Stimulated activated CD4-positive, alpha-beta T cell treated with anti-CD3 and anti-CD28 coated beads, Interleukin-12 subunit alpha, Interleukin-12 subunit beta, amount 100 ng/mL, for 4 hours (primary cell): ENCODE measurements at regions not wholly inside any gene's neighbourhood (a gene's known extent, or its start where the extent isn't known, plus 50 kb on each side); places are given as distances from the start of the nearest gene placed in this dataset.
"Not testable (repeated sequence)": the region's sequence is repeated elsewhere in the genome, so short reads cannot be mapped to it uniquely, and the experiment has no call there.

Experiments
- DNase-seq: peaks from one replicate; pipeline ENCODE4 v3.0.0-alpha.2; 2020

DNA sequence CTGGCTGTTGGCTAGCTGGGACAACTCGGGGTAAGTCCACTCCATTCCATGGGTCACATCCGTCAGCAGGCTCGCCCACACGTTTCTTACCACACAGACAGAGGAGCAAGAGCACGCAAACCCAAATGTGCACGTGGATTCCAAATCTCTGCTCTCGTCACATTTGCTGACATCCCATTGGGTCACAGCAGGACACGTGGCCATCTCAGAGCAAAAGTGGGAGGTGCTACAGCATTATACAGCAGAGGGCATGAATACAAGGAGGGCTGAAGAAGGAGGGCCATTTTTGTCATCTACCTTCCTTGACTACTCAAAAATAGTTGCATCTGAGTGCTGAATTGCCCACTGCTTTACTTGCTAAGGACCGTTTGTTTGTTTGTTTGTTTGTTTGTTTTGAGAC is 84.7 kb downstream of the RBBP6 start:
- no peak for DNase-seq

DNA sequence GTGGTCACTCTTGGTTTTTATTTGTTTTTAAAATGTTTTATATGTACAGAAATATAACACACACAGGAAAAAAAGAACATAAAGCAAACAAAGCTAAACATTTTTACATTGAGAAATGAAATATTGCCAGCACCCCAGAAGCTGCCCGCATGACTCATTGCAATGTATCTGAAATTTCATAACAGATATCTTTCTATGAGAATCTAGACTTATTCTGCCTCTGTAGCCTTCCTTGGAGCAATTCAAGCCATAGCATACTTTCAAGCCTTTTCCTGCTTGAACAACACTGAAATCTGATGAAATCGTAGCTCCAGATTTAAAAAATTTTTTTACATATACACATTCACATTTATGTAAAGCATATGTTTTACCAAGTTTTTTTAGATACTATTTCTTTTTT is 86.9 kb downstream of the RBBP6 start:
- no peak for DNase-seq

DNA sequence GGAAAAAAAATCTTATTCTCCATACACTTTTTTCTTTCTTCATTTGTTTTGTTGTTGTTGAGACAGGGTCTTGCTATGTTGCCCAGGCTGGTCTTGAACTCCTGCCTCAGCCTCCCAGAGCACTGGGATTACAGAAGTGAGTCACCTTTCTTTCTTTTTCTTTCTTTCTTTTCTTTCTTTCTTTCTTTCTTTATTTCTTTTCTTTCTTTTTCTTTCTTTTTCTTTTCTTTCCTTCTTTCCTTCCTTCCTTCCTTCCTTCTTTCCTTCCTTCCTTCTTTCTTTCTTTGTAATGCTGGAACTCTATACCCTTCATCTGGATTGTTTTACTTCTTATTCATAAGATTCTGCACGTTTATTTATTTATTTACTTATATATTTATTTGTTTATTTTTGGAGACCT is 94.5 kb upstream of the TNRC6A start:
- no peak for DNase-seq

DNA sequence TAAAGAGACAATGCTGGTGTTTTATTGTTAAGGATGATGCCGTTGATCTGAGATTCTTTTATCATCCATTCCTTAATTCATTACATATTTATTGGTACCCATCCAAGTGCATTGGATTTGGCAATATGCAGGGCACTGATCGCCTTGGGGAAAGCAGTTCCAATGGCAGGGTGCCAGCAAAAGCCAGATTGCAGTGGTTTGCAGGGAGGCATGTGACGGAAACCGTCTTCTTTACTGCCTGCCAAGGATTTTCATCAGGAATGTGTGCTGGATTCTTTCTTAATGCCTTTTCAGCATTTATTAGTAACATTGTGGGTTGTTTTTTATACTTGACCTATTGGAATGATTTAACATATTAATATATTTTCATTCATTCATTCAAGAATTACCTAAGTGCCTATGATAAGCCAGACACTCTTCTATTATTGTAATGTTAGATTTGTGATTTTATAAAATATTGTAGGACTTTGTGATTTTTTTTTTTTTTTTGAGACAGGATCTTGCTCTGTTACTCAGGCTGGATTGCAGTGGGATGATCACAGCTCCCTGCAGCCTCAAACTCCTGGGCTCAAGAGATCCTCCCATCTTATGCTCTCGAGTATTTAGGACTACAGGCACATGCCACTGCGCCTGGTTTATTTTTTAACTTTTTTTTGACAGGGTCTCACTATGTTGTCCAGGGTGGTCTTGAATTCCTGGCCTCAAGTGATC is 93.4 kb upstream of the TNRC6A start:
- DNase-seq = no peak

- no peak for DNase-seq
These were observed 89.7 kb upstream of the TNRC6A start for GRCh38 chr16:24639769-24640168.

GRCh38 chr16:24643489-24643888 is 86.0 kb upstream of the TNRC6A start:
- DNase-seq = no peak

DNA sequence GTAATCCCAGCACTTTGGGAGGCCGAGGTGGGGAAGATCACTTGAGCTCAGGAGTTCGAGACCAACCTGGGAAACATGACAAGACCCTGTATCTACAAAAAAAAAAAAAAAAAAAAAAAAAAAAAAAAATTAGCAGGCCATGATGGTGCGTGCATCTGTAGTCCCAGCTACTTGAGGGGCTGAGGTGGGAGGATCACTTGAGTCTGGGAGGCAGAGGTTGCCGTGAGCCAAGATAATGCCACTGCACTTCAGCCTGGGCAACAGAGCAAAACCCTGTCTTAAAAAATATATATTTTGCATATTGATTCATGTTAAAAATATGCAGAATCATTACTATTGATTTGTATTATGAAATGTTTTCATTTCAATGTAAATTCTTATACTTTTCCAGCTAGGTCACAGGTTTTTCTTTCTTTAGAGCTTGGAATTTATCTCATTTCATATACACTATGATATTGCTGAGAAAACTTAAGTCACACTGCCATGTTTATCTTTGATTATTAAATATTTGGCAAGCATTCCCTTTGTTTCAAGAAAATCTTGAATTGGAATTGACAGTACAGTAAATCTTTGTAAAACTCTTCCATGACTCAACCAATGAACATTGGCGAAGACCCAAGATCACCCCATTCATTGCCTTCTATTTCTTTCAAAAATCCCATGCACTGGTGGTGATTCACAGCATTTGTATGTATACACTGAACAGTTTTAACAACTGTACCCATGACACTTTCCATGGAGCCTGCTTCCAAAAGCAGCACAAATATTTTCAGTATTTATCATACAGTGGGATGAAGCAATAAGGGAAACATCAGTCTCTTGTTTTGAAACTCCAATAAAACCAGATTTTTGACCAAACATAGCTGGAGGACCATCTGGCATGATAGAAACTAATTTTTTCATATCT is 83.5 kb upstream of the TNRC6A start:
- no peak for DNase-seq

DNA sequence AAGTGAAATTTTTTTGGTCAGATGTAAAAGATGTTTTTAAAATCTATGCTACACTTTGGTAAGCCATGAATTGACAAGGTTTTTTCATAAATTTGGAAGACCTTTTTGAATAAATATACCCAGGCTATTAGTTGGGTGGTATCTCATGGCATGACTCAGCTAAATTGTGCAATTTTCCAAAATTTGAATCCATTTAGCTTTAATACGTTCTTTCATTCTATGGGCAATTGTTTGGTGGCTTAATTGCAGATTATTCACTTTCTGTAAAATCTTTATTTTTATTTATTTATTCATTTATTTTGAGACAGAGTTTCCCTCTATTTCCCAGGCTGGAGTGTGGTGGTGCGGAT is 82.8 kb upstream of the TNRC6A start:
- no peak for DNase-seq

DNA sequence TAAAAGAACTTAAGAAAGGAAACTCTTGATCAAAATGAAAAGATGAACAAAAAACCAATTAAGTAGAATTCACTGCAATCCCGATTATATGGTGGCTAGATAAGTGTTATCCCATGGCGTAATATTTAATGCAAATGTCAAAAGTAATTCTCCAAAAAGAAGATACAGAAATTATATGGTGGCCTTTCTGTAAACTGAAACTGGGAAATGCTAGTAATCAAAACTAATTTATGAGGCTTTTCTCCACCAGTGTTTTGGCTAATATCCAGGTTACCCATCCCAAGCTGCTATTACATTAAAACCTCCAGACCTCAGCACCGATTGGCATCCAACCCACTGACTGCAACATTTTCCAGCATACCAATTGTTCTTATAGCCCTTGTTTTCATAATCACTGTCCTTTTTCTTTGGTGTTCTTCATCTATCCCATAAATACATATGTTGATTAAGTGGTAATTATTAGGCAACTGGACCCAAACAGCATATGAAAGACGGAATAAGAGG is 77.2 kb upstream of the TNRC6A start:
- DNase-seq = no peak

DNA sequence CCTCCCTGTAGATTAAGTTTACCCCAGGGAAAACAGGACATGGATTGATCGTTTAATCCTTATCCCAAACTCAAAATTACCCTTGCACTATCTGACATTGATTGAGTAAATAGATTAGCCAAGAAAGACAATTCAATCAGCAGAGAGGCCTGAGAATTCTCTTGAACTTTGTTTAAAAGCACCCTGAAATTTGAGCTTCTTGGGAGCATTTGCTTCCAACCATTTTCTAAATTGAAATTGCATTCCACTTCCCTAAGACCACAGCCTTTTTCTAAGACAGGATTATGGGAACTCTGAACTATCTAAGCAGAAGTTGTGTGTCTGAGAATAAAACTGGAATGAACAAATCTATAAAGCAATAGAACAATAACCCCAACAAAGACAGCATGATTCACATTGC is 76.6 kb upstream of the TNRC6A start:
- no peak for DNase-seq

DNA sequence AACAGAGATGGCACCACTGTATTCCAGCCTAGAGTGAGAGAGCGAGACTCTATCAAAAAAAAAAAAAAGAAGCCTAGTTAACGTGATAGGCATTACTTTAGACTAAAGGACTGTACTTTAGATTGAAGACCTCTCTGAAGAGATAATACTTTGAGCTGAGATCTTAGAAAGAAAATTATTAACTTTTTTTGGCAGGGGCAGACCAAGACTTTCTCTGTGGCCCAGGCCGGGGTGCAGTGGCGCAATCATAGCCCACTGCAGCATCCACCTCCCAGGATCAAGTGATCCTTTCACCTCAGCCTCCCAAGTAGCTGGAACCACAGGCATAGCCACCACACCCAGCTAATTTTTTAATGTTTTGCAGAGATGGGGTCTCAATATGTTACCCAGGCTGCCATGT is 75.7 kb upstream of the TNRC6A start:
- DNase-seq = no peak

DNA sequence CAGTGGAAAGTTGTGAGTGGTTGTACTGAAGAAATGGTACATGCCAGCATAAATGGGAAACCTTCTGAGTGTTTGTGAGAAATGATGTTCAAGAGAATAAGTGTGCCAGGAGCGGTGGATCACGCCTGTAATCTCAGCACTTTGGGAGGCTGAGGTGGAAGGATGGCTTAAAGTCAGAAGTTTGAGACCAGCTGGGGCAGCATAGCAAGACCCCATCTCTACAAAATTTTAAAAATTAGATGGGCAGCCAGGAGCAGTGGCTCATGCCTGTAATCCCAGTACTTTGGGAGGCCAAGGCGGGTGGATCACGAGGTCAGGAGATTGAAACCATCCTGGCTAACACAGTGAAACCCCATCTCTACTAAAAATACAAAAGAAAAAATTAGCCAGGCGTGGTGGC is 63.5 kb upstream of the TNRC6A start:
- not testable (repeated sequence) for DNase-seq

DNA sequence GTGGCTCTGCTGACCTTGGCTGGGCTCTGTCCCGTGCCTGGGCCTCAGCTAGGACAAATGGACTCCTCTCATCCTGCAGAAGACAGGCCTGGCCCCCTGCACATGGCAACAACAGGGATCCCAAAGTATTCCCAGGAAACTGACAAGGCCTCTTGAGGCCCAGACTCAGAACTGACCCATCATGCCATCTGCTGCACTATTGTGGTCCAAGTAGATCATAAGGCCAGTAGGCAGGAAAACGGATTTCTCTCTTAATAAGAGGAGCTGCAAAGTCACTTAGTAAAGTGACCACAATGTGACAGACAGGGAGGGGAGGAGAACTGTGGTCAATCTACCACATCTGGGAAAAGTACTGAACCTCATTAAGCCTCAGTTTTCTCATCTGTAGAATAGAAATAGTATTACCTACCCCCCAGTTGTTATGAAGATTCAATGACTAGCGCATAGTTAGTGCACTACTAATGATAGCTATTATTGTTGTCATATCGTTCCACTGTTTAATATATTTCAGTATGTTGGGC is 62.1 kb upstream of the TNRC6A start:
- DNase-seq = no peak

DNA sequence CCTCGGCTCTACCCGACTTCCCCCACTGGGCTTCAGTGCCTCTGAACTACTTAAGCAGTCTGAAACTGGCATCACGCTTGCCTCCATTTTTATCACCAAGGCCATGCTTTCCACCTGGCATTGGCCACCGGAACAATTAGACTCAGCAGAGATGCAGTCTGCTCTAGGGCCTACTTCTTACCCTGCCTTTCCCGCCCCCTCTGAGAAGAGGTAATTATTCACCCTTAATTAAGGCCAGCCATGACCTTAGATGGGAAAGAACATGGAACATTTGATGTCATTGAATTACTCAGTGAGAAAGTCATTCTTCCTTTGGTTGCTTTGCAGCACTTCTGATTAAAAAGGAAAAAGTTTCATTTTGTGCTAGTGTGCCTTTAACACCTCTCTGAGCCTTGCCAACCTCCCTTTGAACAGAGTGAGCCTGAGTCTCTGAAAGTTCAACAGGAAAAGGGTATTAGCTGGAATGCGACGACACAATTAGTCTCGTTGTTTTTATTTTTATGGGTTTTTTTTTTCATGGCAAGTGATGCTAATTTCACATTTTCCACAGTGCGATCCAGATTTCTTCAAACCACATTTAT is 60.9 kb upstream of the TNRC6A start:
- DNase-seq = peak; percentile 34

- no peak for DNase-seq
These were observed 58.6 kb upstream of the TNRC6A start for GRCh38 chr16:24670623-24671454.

DNA sequence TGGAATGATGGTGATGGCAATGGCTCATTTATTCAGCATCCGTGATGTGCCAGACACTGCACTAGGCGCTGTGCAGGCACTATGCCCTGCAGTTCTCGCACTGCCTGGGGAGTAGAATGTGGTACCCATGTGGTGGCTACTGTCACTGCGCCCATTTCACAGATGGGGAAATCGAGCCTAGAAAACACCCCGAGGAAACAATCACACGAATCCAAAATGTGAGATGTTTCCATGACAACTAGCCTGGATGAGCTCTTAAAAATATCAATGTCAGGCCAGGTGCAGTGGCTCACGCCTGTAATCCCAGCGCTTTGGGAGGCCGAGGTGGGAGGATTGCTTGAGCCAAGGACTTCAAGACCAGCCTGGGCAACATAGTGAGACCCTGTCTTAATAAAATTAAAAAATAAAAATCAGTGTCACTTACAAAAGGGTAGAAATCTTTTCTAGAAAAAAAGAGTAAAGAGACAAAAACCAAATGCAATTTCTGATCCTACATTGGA is 57.9 kb upstream of the TNRC6A start:
- no peak for DNase-seq

DNA sequence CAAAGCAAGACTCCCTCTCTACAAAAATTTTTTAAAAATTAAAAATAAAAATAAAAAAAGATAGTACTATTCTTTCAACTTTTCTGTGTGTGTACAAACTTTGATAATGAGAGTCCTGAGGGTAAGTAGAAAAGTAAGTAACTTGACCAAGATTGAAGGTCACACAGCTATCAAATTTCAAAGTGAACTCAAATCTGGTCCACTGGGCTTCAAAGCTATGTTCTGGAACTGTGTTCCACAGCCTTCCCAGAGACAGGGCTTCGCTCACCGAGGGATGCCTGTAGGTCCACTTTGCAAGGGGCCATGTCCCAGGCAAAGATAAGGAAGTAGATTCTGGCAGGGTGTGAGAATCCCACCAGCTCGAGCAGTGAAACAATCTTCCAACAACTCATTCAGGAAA is 56.3 kb upstream of the TNRC6A start:
- no peak for DNase-seq

GRCh38 chr16:24674877-24675276 is 54.6 kb upstream of the TNRC6A start:
- no peak for DNase-seq

DNA sequence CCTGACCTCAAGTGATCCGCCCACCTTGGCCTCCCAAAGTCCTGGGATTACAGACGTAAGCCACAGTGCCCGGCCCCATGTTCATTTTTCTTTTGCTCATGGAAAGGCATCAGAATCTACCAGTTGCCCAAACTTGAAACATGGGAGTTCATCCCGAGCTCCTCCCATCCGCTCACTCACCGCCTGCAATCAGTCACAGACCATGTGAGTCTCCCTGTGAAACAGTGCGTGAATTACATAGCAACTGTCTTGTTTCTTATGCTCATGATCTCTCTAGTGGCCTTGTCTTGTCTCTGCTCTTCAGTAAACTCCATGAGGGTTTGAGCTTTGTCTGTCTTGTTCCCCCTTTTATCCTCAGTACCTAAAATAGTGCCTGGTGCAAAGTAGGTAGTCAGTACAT is 52.1 kb upstream of the TNRC6A start:
- no peak for DNase-seq
